ENCODE measurements at regions not wholly inside any gene's neighbourhood (a gene's known extent, or its start where the extent isn't known, plus 50 kb on each side); places are given as distances from the start of the nearest gene placed in this dataset.

GRCh38 chr20:60494476-60494875 lies 536.3 kb downstream of the CDH26 start:
- TF ChIP-seq CTCF (IDR thresholded peaks at IDR 0.05) (no peak), POLR2A (IDR thresholded peaks at IDR 0.05) (no peak), EP300 (IDR thresholded peaks at IDR 0.05) (no peak)
